ENCODE measurements at regions not wholly inside any gene's neighbourhood (a gene's known extent, or its start where the extent isn't known, plus 50 kb on each side); places are given as distances from the start of the nearest gene placed in this dataset.

GRCh38 chr10:36778651-36779050, 346.7 kb upstream of the ANKRD30A start:
- Histone ChIP-seq H3K56ac (replicated peaks; ENCODE audit: insufficient read length, low read depth, low read length) (no peak overlapping the region), H3K36me3 (ENCODE audit: control insufficient read depth in 2 of 4, insufficient read depth in 4 of 4, low read length in 3 of 4) (no peaks in the 10 kb centered on the region), H3K27ac (ENCODE audit: low read depth, low read length) (no peak overlapping the region), H3K9me3 (ENCODE audit: insufficient read depth in 2 of 2, low read depth in 1 of 2, low read length in 1 of 2) (no peaks in the 10 kb centered on the region), H3K4me3 (ENCODE audit: extremely low read depth in 1 of 4, insufficient read depth in 2 of 4, low read depth in 3 of 4, low read length in 4 of 4) (no peak overlapping the region), H2BK20ac (ENCODE audit: low read length) (no peak overlapping the region), H3K27me3 (replicated peaks in 1 of 4; ENCODE audit: control insufficient read depth in 3 of 4, extremely low read depth in 1 of 4, insufficient read depth in 3 of 4, low read length in 3 of 4) (no peaks in the 10 kb centered on the region), H3K4me1 (replicated peaks in 1 of 4; ENCODE audit: control insufficient read depth in 3 of 4, insufficient read depth in 4 of 4, low read length in 3 of 4) (no peaks in the 10 kb centered on the region), H3K14ac (ENCODE audit: insufficient read length) (no peak overlapping the region), H3K79me2 (ENCODE audit: control insufficient read depth in 1 of 2, insufficient read depth in 2 of 2, low read length in 2 of 2) (no peaks in the 10 kb centered on the region), H4K20me1 (replicated peaks in 1 of 2; ENCODE audit: control insufficient read depth in 1 of 2, insufficient read depth in 2 of 2, low read length in 2 of 2) (no peaks in the 10 kb centered on the region), H4K5ac (ENCODE audit: insufficient read length, low read depth, low read length) (no peak overlapping the region), H3K4me2 (ENCODE audit: insufficient read depth in 1 of 2, low read depth in 2 of 2, low read length in 2 of 2) (no peak overlapping the region), H2AK5ac (ENCODE audit: low read depth, low read length) (no peak overlapping the region), H3K9ac (replicated peaks in 1 of 4; ENCODE audit: extremely low read depth in 1 of 4, low read depth in 3 of 4, low read length in 3 of 4) (no peak overlapping the region), H2BK15ac (ENCODE audit: low read length) (no peak overlapping the region), H3K23ac (ENCODE audit: insufficient read length) (no peak overlapping the region), H2AFZ (ENCODE audit: low read length) (no peak overlapping the region; the same call in 1 of the 2 replicates), H2BK120ac (replicated peaks; ENCODE audit: low read depth, low read length) (no peak overlapping the region), H4K91ac (replicated peaks; ENCODE audit: insufficient read length, low read length) (no peak overlapping the region), H3K79me1 (ENCODE audit: low read depth, low read length) (no peaks in the 10 kb centered on the region), H3K4ac (replicated peaks; ENCODE audit: insufficient read length, low read depth, low read length) (no peak overlapping the region), H4K8ac (ENCODE audit: extremely low read depth, insufficient read depth, low read length) (no peak overlapping the region), H2BK12ac (ENCODE audit: low read depth, low read length) (no peak overlapping the region), H3K18ac (ENCODE audit: extremely low read depth, low read length) (no peak overlapping the region), H2BK5ac (ENCODE audit: low read depth, low read length) (no peak overlapping the region), H3K23me2 (ENCODE audit: low read depth, low read length) (no peaks in the 10 kb centered on the region)
- FAIRE-seq (no peak), DNase-seq (ENCODE audit: low read depth in 1 of 2, low spot score in 2 of 2) (no peak)
- ChIA-PET POLR2A (ENCODE audit: partially characterized antibody) (no interaction called here), CTCF (ENCODE audit: partially characterized antibody) (interaction anchor here (0.9 to 3.5 kb wide), 8 partner anchors 14 to 1164 kb away, joined by 3 to 42 read pairs (median 4); no protein-coding TSS in a partner anchor)
- TF ChIP-seq RNF2 (IDR thresholded peaks at IDR 0.05; ENCODE audit: borderline replicate concordance, low read depth, low read length, missing control alignments, poor library complexity, severe bottlenecking) (no peak), CTCF (IDR thresholded peaks at IDR 0.05; ENCODE audit: control extremely low read depth in 1 of 3, insufficient read depth in 1 of 3, low read depth in 1 of 3, low read length in 3 of 3) (no peak), HDAC6 (IDR thresholded peaks at IDR 0.05; ENCODE audit: low read depth, low read length) (no peak), TBP (IDR thresholded peaks at IDR 0.05; ENCODE audit: low read depth, low read length) (no peak), CHD2 (IDR thresholded peaks at IDR 0.05; ENCODE audit: low read length) (no peak), POU5F1 (IDR thresholded peaks at IDR 0.05; ENCODE audit: low read depth, low read length) (no peak), E2F6 (IDR thresholded peaks at IDR 0.05) (no peak), EGR1 (IDR thresholded peaks at IDR 0.05; ENCODE audit: borderline replicate concordance, low read depth, low read length) (no peak), RBBP5 (IDR thresholded peaks at IDR 0.05; ENCODE audit: borderline replicate concordance, low read depth, low read length) (no peak), KDM5A (IDR thresholded peaks at IDR 0.05; ENCODE audit: low read length) (no peak), SIRT6 (IDR thresholded peaks at IDR 0.05; ENCODE audit: low read length) (no peak), GABPA (IDR thresholded peaks at IDR 0.05; ENCODE audit: borderline replicate concordance, insufficient read depth, low read length) (no peak), KDM4A (IDR thresholded peaks at IDR 0.05; ENCODE audit: low read depth, low read length, severe bottlenecking) (no peak)
